ENCODE measurements at regions not wholly inside any gene's neighbourhood (a gene's known extent, or its start where the extent isn't known, plus 50 kb on each side); places are given as distances from the start of the nearest gene placed in this dataset.

- no peak overlapping the region for H3K4me3 ChIP-seq (ENCODE audit: low read length)
- H3K36me3 ChIP-seq (ENCODE audit: control insufficient read depth, insufficient read depth, low read length), result no peaks in the 10 kb centered on the region
- peaks cover 5% of the 10 kb centered on the region for H3K9me3 ChIP-seq (replicated peaks; ENCODE audit: control insufficient read depth, low read depth, low read length)
- no peak for DNase-seq
- 83% methylated on average over 2 of the region's 2 CpGs for WGBS (ENCODE audit: insufficient coverage)
- no peaks in the 10 kb centered on the region for H3K27me3 ChIP-seq (ENCODE audit: control insufficient read depth, insufficient read depth, low read length)
- peaks cover 13% of the 10 kb centered on the region for H3K4me1 ChIP-seq (ENCODE audit: control insufficient read depth, insufficient read depth, low read length)
- H3K27ac ChIP-seq (ENCODE audit: low read length), result no peak overlapping the region
Measured at GRCh38 chr20:39877788-39878187, 811.2 kb downstream of the MAFB start.

GRCh38 chr20:39876976-39877635 is 811.9 kb downstream of the MAFB start:
- WGBS (ENCODE audit: insufficient coverage), result 37% methylated on average over 6 of the region's 10 CpGs
- Histone ChIP-seq H3K4me1 (ENCODE audit: control insufficient read depth, insufficient read depth, low read length) (peaks cover 13% of the 10 kb centered on the region), H3K36me3 (ENCODE audit: control insufficient read depth, insufficient read depth, low read length) (no peaks in the 10 kb centered on the region), H3K9me3 (replicated peaks; ENCODE audit: control insufficient read depth, low read depth, low read length) (peaks cover 4% of the 10 kb centered on the region), H3K27me3 (ENCODE audit: control insufficient read depth, insufficient read depth, low read length) (no peaks in the 10 kb centered on the region), H3K27ac (ENCODE audit: low read length) (no peak overlapping the region), H3K4me3 (ENCODE audit: low read length) (no peak overlapping the region)
- DNase-seq, result no peak

GRCh38 chr20:39875492-39876110 is 813.4 kb downstream of the MAFB start:
- no peaks in the 10 kb centered on the region for H3K27me3 ChIP-seq (ENCODE audit: control insufficient read depth, insufficient read depth, low read length)
- DNase-seq, result no peak
- no CpG with 5 or more reads among the region's 3 CpGs for WGBS (ENCODE audit: insufficient coverage)
- H3K36me3 ChIP-seq (ENCODE audit: control insufficient read depth, insufficient read depth, low read length), result no peaks in the 10 kb centered on the region
- H3K4me1 ChIP-seq (ENCODE audit: control insufficient read depth, insufficient read depth, low read length), result peaks cover 13% of the 10 kb centered on the region
- no peak overlapping the region for H3K4me3 ChIP-seq (ENCODE audit: low read length)
- H3K27ac ChIP-seq (ENCODE audit: low read length), result no peak overlapping the region
- no peaks in the 10 kb centered on the region for H3K9me3 ChIP-seq (replicated peaks; ENCODE audit: control insufficient read depth, low read depth, low read length)

GRCh38 chr20:39874049-39874893 is 814.8 kb downstream of the MAFB start:
- peak; percentile 79 for DNase-seq

GRCh38 chr20:39873286-39873685 is 815.8 kb downstream of the MAFB start:
- DNase-seq, result no peak
- Histone ChIP-seq H3K4me1 (ENCODE audit: control insufficient read depth, insufficient read depth, low read length) (peaks cover 13% of the 10 kb centered on the region), H3K27me3 (ENCODE audit: control insufficient read depth, insufficient read depth, low read length) (no peaks in the 10 kb centered on the region), H3K36me3 (ENCODE audit: control insufficient read depth, insufficient read depth, low read length) (no peaks in the 10 kb centered on the region), H3K4me3 (ENCODE audit: low read length) (no peak overlapping the region), H3K9me3 (replicated peaks; ENCODE audit: control insufficient read depth, low read depth, low read length) (peaks cover 3% of the 10 kb centered on the region), H3K27ac (ENCODE audit: low read length) (no peak overlapping the region)
- WGBS (ENCODE audit: insufficient coverage), result no CpG with 5 or more reads among the region's 2 CpGs

More at GRCh38 chr20:39874049-39874893, 814.8 kb downstream of the MAFB start:
- H3K27me3 ChIP-seq (ENCODE audit: control insufficient read depth, insufficient read depth, low read length), result no peaks in the 10 kb centered on the region
- H3K9me3 ChIP-seq (replicated peaks; ENCODE audit: control insufficient read depth, low read depth, low read length), result no peaks in the 10 kb centered on the region
- no peak overlapping the region for H3K4me3 ChIP-seq (ENCODE audit: low read length)
- WGBS (ENCODE audit: insufficient coverage), result 84% methylated on average over 4 of the region's 8 CpGs
- H3K27ac ChIP-seq (ENCODE audit: low read length), result no peak overlapping the region
- no peaks in the 10 kb centered on the region for H3K36me3 ChIP-seq (ENCODE audit: control insufficient read depth, insufficient read depth, low read length)
- H3K4me1 ChIP-seq (ENCODE audit: control insufficient read depth, insufficient read depth, low read length), result peaks cover 13% of the 10 kb centered on the region

GRCh38 chr20:39871013-39871412 is 818.0 kb downstream of the MAFB start:
- Histone ChIP-seq H3K27me3 (ENCODE audit: control insufficient read depth, insufficient read depth, low read length) (no peaks in the 10 kb centered on the region), H3K4me3 (ENCODE audit: low read length) (no peak overlapping the region), H3K36me3 (ENCODE audit: control insufficient read depth, insufficient read depth, low read length) (no peaks in the 10 kb centered on the region), H3K9me3 (replicated peaks; ENCODE audit: control insufficient read depth, low read depth, low read length) (peaks cover 3% of the 10 kb centered on the region), H3K4me1 (ENCODE audit: control insufficient read depth, insufficient read depth, low read length) (peaks cover 2% of the 10 kb centered on the region), H3K27ac (ENCODE audit: low read length) (no peak overlapping the region)
- peak; percentile 92 for DNase-seq
- no CpG with 5 or more reads among the region's 1 CpG for WGBS (ENCODE audit: insufficient coverage)

- H3K4me3 ChIP-seq (ENCODE audit: low read length), result no peak overlapping the region
- no peak for DNase-seq
- H3K27me3 ChIP-seq (ENCODE audit: control insufficient read depth, insufficient read depth, low read length), result no peaks in the 10 kb centered on the region
- H3K36me3 ChIP-seq (ENCODE audit: control insufficient read depth, insufficient read depth, low read length), result no peaks in the 10 kb centered on the region
- no peaks in the 10 kb centered on the region for H3K4me1 ChIP-seq (ENCODE audit: control insufficient read depth, insufficient read depth, low read length)
- H3K27ac ChIP-seq (ENCODE audit: low read length), result no peak overlapping the region
- peaks cover 3% of the 10 kb centered on the region for H3K9me3 ChIP-seq (replicated peaks; ENCODE audit: control insufficient read depth, low read depth, low read length)
- no CpG with 5 or more reads among the region's 2 CpGs for WGBS (ENCODE audit: insufficient coverage)
Measured at GRCh38 chr20:39865446-39865845, 823.6 kb downstream of the MAFB start.

GRCh38 chr20:39862470-39862891 is 826.6 kb downstream of the MAFB start:
- DNase-seq, result peak; percentile 77
- 43% methylated on average over 2 of the region's 4 CpGs for WGBS (ENCODE audit: insufficient coverage)
- Histone ChIP-seq H3K27me3 (ENCODE audit: control insufficient read depth, insufficient read depth, low read length) (no peaks in the 10 kb centered on the region), H3K4me1 (ENCODE audit: control insufficient read depth, insufficient read depth, low read length) (no peaks in the 10 kb centered on the region), H3K36me3 (ENCODE audit: control insufficient read depth, insufficient read depth, low read length) (no peaks in the 10 kb centered on the region), H3K9me3 (replicated peaks; ENCODE audit: control insufficient read depth, low read depth, low read length) (no peaks in the 10 kb centered on the region), H3K27ac (ENCODE audit: low read length) (no peak overlapping the region), H3K4me3 (ENCODE audit: low read length) (no peak overlapping the region)

- 63% methylated on average over 1 of the region's 1 CpG for WGBS (ENCODE audit: insufficient coverage)
- H3K4me1 ChIP-seq (ENCODE audit: control insufficient read depth, insufficient read depth, low read length), result no peaks in the 10 kb centered on the region
- no peak overlapping the region for H3K4me3 ChIP-seq (ENCODE audit: low read length)
- H3K27me3 ChIP-seq (ENCODE audit: control insufficient read depth, insufficient read depth, low read length), result no peaks in the 10 kb centered on the region
- H3K9me3 ChIP-seq (replicated peaks; ENCODE audit: control insufficient read depth, low read depth, low read length), result no peaks in the 10 kb centered on the region
- no peak for DNase-seq
- H3K36me3 ChIP-seq (ENCODE audit: control insufficient read depth, insufficient read depth, low read length), result no peaks in the 10 kb centered on the region
- no peak overlapping the region for H3K27ac ChIP-seq (ENCODE audit: low read length)
Measured at GRCh38 chr20:39861381-39861780, 827.7 kb downstream of the MAFB start.

GRCh38 chr20:39857835-39858234 is 831.2 kb downstream of the MAFB start:
- peaks cover 2% of the 10 kb centered on the region for H3K4me1 ChIP-seq (ENCODE audit: control insufficient read depth, insufficient read depth, low read length)
- no peak overlapping the region for H3K4me3 ChIP-seq (ENCODE audit: low read length)
- no peak for DNase-seq
- H3K27ac ChIP-seq (ENCODE audit: low read length), result no peak overlapping the region
- H3K27me3 ChIP-seq (ENCODE audit: control insufficient read depth, insufficient read depth, low read length), result no peaks in the 10 kb centered on the region
- no peaks in the 10 kb centered on the region for H3K36me3 ChIP-seq (ENCODE audit: control insufficient read depth, insufficient read depth, low read length)
- no peaks in the 10 kb centered on the region for H3K9me3 ChIP-seq (replicated peaks; ENCODE audit: control insufficient read depth, low read depth, low read length)
- no CpG with 5 or more reads among the region's 1 CpG for whole genome bisulfite sequencing (ENCODE audit: insufficient coverage)
